D721Med (cell line): ENCODE measurements at regions not wholly inside any gene's neighbourhood (a gene's known extent, or its start where the extent isn't known, plus 50 kb on each side); places are given as distances from the start of the nearest gene placed in this dataset.

Experiments
- DNase-seq: peaks from one replicate; pipeline ENCODE4 v3.0.0; 2011; ENCODE audit warnings: low spot score; ENCODE audit not compliant: insufficient read length
- FAIRE-seq: peaks from 2 replicates; lab custom pipeline; 2011; peaks lifted over from hg19 to GRCh38; lab: Jason Lieb, UNC
- CTCF ChIP-seq: IDR thresholded peaks from 2 replicates; pipeline ENCODE4 v1.5.1; 2012; ENCODE audit warnings: mild to moderate bottlenecking, control low read depth; ENCODE audit not compliant: insufficient read depth; ENCODE audit errors: missing control alignments

DNA sequence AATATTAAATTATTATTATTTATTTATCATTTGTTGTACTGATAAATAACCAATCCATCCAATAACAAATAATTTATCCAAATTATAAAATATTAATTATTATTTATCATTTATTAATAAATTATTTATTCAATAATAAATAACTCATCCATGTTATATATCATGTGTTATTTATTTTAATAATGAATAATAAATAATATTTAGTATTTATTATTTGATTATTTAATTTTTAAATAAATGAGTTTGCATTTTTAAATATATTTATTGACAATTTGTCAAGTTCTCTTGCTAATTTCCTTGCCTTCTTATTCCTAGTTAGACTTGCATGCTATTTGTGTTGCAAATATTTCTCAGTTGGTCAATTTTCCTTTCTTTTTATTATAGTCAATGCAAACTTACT is 995.4 kb downstream of the TSN start:
- no peak for DNase-seq
- no peak for FAIRE-seq
- no peak for TF ChIP-seq CTCF

GRCh38 chr2:122753336-122753735 is 997.9 kb downstream of the TSN start:
- no peak for FAIRE-seq
- DNase-seq, result no peak

DNA sequence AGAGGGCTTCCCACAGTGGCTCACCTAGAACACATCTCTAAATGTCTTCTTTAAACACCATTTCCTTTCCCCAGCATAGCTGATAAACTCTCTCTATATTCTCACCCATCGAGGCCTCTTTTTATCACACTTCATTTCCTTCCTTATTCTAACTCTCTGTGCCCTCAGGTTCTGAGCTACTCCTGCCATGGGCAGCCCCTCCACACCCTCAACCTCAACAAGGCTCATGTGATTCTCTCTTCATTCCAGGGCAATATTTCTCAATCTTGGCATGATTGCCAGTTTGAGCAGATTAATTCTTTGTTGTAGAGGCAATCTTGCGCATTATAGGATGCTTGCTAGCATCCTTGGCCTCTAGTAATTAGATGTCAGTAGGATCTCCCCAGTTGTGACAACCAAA is 999.1 kb downstream of the TSN start:
- no peak for TF ChIP-seq CTCF
- no peak for FAIRE-seq

More at GRCh38 chr2:122753336-122753735, 997.9 kb downstream of the TSN start:
- TF ChIP-seq CTCF, result no peak

DNA sequence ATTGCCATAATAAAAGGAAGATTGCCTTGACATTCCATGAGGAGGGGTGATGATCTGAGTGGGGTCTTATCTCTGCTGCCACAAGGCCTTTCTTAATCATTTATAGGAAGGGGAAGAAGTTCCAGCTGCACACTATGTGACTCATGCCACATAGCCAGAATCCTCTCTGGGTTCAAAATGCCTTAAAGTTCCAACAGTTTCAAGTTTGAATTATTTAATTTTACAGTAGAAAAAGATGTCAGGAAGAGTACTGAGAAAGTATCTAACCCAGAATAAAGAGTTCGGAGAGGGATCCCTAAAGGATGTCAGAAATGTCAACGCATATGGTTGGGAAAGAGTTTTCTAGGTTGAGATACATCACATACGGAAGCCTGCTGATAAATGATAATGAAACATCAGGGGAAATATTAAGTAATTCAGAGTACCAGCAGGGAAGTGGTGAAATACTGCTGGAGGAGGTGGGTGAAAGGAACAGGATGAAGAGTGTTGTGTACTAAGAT is 999.9 kb downstream of the TSN start:
- no peak for DNase-seq
- no peak for FAIRE-seq
- no peak for TF ChIP-seq CTCF

More for the DNA sequence above, 999.1 kb downstream of the TSN start:
- no peak for DNase-seq

DNA sequence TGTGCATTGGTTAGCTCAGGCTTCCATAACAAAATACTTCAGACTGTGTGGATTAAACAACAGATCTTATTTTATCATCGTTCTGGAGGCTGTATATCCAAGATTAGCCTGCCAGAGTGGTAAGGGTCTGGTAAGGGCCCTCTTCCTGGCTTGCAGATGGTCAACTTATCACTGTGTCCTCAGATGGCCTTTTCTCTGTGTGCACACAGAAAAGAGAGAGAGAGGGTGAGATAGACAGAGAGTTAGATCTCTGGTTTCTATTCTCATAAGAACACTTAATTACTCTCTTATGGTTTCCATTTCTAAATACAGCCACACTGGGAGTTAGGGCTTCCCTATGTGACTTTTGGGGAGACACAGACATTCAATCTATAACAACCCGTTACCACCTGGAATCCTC is 1003.5 kb downstream of the TSN start:
- DNase-seq, result no peak
- no peak for TF ChIP-seq CTCF
- no peak for FAIRE-seq

DNA sequence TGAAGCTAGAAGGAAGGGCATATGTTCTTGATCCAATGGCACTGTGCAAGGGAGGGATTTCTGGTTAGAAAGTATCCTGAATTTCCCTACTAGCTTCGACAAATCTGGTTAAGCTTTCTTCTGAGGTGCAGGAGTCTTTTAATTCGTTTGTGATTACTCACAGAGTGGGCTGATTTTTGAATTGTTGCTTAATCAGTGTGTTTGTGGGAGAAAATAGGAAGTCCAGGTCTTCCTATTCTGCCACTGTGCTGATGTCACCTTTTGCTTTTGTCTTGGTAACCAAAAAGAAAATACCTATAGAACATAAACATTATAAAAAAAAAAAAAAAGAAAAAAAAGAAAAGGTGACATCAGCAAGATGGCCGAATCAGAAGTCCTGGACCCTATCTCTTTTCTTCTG is 1008.6 kb downstream of the TSN start:
- TF ChIP-seq CTCF, result no peak
- FAIRE-seq (no peak), DNase-seq (no peak)

- no peak for DNase-seq
- no peak for FAIRE-seq
- TF ChIP-seq CTCF, result no peak
Observed at GRCh38 chr2:122780251-122780650, 1024.8 kb downstream of the TSN start.
